ENCODE measurements at regions not wholly inside any gene's neighbourhood (a gene's known extent, or its start where the extent isn't known, plus 50 kb on each side); places are given as distances from the start of the nearest gene placed in this dataset.

DNA sequence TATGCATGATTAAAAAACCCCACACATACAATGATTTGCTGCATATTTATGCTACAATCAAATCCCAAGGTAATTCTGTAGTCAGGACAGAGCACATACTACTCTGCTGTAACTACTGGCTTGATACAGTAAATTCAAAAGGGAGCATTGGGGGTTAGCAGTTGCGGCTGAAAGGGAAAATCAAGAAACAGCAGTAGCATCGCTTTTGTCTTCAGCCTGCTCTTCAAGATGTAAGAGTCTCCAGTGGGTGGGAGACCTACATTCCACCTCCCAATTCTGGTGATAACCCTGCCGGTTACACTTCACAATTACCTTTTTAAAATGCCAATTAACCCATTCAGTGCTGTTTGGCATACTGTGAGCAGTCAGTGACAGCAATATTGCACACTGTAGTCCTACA is 259.4 kb downstream of the NR2F2 start:
- TF ChIP-seq, protein P1, sequence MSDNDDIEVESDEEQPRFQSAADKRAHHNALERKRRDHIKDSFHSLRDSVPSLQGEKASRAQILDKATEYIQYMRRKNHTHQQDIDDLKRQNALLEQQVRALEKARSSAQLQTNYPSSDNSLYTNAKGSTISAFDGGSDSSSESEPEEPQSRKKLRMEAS (IDR thresholded peaks at IDR 0.05), result no peak
- TF ChIP-seq, protein P2, sequence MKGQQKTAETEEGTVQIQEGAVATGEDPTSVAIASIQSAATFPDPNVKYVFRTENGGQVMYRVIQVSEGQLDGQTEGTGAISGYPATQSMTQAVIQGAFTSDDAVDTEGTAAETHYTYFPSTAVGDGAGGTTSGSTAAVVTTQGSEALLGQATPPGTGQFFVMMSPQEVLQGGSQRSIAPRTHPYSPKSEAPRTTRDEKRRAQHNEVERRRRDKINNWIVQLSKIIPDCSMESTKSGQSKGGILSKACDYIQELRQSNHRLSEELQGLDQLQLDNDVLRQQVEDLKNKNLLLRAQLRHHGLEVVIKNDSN (IDR thresholded peaks at IDR 0.05), result no peak
- no peak for TF ChIP-seq TCF12 (IDR thresholded peaks at IDR 0.05; ENCODE audit: low read depth)
- no peak for TF ChIP-seq RAD21 (IDR thresholded peaks at IDR 0.05; ENCODE audit: low read depth)
- no peak for TF ChIP-seq TAF1 (IDR thresholded peaks at IDR 0.05; ENCODE audit: low read depth)
- TF ChIP-seq, protein P3, sequence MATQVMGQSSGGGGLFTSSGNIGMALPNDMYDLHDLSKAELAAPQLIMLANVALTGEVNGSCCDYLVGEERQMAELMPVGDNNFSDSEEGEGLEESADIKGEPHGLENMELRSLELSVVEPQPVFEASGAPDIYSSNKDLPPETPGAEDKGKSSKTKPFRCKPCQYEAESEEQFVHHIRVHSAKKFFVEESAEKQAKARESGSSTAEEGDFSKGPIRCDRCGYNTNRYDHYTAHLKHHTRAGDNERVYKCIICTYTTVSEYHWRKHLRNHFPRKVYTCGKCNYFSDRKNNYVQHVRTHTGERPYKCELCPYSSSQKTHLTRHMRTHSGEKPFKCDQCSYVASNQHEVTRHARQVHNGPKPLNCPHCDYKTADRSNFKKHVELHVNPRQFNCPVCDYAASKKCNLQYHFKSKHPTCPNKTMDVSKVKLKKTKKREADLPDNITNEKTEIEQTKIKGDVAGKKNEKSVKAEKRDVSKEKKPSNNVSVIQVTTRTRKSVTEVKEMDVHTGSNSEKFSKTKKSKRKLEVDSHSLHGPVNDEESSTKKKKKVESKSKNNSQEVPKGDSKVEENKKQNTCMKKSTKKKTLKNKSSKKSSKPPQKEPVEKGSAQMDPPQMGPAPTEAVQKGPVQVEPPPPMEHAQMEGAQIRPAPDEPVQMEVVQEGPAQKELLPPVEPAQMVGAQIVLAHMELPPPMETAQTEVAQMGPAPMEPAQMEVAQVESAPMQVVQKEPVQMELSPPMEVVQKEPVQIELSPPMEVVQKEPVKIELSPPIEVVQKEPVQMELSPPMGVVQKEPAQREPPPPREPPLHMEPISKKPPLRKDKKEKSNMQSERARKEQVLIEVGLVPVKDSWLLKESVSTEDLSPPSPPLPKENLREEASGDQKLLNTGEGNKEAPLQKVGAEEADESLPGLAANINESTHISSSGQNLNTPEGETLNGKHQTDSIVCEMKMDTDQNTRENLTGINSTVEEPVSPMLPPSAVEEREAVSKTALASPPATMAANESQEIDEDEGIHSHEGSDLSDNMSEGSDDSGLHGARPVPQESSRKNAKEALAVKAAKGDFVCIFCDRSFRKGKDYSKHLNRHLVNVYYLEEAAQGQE (IDR thresholded peaks at IDR 0.05; ENCODE audit: low read depth), result no peak
- TF ChIP-seq ZBTB7A (IDR thresholded peaks at IDR 0.05; ENCODE audit: low read depth), result no peak
- no peak for TF ChIP-seq EP300 (IDR thresholded peaks at IDR 0.05; ENCODE audit: borderline replicate concordance)
- no peak for TF ChIP-seq FOXM1 (IDR thresholded peaks at IDR 0.05; ENCODE audit: borderline replicate concordance, low read depth)
- no peak for TF ChIP-seq CEBPB (IDR thresholded peaks at IDR 0.05)
- TF ChIP-seq YY1 (IDR thresholded peaks at IDR 0.05; ENCODE audit: low read depth), result no peak
